Astrocyte of the spinal cord (primary cell): ENCODE measurements at regions not wholly inside any gene's neighbourhood (a gene's known extent, or its start where the extent isn't known, plus 50 kb on each side); places are given as distances from the start of the nearest gene placed in this dataset.

Experiments
- DNase-seq: peaks from one replicate; pipeline ENCODE4 v3.0.0; 2011; ENCODE audit warnings: low read depth, low spot score
- H3K4me3 ChIP-seq: 2 replicates; pipeline ENCODE4 v1.5.1; 2011; ENCODE audit warnings: low read depth, mild to moderate bottlenecking, low read length, moderate library complexity
- in situ Hi-C: cut with HindIII; loops from 2 replicates; pipeline ENCODE4 v1.10.0; 2017; ENCODE audit warnings: low sequenced_read_pairs
- TF ChIP-seq, protein P1 (sequence below): IDR thresholded peaks from 2 replicates; pipeline ENCODE4 v1.5.1; 2012; ENCODE audit warnings: low read depth, mild to moderate bottlenecking, low read length, inconsistent platforms

DNA sequence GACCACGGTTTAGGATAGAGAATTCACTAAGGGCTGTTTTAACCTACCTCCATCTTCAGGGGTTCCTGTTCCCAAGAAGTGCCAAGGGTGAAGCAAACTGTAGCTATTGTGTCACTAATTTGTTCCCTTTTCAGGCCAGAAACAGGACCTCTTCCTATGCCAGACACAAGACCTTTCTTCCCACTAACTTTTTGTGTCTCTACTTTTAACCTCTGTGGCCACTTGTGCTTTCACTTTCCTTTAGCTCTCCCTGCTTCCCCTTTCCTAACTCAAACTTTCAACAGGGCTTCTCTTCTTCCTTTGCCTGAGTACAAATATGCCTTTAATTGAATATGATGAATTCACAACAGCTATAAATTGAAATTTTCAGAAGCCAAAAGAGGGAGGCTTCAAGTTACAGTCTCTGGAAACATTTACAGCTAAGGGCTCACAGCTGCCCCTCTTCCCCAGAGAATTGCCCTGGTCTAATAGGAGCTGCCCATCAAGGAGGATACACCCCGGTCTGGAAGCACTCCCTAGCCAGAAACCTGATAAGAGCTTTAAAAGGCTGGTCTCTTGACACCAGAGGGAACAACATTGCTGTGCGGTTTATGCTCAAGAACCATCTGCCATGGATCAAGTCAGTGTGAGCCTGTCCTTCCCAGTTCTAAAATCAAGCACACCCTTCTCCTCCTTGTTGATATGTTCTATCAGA, 61.7 kb upstream of the PLS3 start:
- H3K4me3 ChIP-seq = no peak overlapping the region

GRCh38 chrX:115503099-115503498, 57.9 kb upstream of the PLS3 start:
- TF ChIP-seq, protein P1, sequence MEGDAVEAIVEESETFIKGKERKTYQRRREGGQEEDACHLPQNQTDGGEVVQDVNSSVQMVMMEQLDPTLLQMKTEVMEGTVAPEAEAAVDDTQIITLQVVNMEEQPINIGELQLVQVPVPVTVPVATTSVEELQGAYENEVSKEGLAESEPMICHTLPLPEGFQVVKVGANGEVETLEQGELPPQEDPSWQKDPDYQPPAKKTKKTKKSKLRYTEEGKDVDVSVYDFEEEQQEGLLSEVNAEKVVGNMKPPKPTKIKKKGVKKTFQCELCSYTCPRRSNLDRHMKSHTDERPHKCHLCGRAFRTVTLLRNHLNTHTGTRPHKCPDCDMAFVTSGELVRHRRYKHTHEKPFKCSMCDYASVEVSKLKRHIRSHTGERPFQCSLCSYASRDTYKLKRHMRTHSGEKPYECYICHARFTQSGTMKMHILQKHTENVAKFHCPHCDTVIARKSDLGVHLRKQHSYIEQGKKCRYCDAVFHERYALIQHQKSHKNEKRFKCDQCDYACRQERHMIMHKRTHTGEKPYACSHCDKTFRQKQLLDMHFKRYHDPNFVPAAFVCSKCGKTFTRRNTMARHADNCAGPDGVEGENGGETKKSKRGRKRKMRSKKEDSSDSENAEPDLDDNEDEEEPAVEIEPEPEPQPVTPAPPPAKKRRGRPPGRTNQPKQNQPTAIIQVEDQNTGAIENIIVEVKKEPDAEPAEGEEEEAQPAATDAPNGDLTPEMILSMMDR = no peak
- in situ Hi-C loops = no loop called here
- no peak overlapping the region for H3K4me3 ChIP-seq
- no peak for DNase-seq

More for the DNA sequence above, 61.7 kb upstream of the PLS3 start:
- TF ChIP-seq, protein P1 = no peak
- DNase-seq = no peak
- in situ Hi-C loops = no loop called here

GRCh38 chrX:115504167-115504566, 56.8 kb upstream of the PLS3 start:
- H3K4me3 ChIP-seq = no peak overlapping the region
- no peak for DNase-seq
- TF ChIP-seq, protein P1 = no peak
- in situ Hi-C loops = no loop called here
